ENCODE measurements at regions not wholly inside any gene's neighbourhood (a gene's known extent, or its start where the extent isn't known, plus 50 kb on each side); places are given as distances from the start of the nearest gene placed in this dataset.

GRCh38 chr11:43124272-43124935 lies 187.4 kb upstream of the API5 start:
- H3K4me1 ChIP-seq = no peaks in the 10 kb centered on the region
- intact Hi-C loops (cut with DNase I; ENCODE audit: low total_unique reads) = no loop called here
- no peak for TF ChIP-seq CTCF (IDR thresholded peaks at IDR 0.05)
- H3K4me3 ChIP-seq = no peak overlapping the region
- no peak overlapping the region for H3K27ac ChIP-seq
- H3K27me3 ChIP-seq = no peaks in the 10 kb centered on the region
- no peaks in the 10 kb centered on the region for H3K36me3 ChIP-seq
- H3K9me3 ChIP-seq = no peaks in the 10 kb centered on the region
- no peak for DNase-seq

GRCh38 chr11:43129329-43129728 lies 182.5 kb upstream of the API5 start:
- Histone ChIP-seq H3K4me1 (no peaks in the 10 kb centered on the region), H3K27ac (no peak overlapping the region), H3K4me3 (no peak overlapping the region), H3K36me3 (no peaks in the 10 kb centered on the region), H3K9me3 (no peaks in the 10 kb centered on the region), H3K27me3 (no peaks in the 10 kb centered on the region)
- intact Hi-C loops (cut with DNase I; ENCODE audit: low total_unique reads) = no loop called here
- no peak for DNase-seq
- no peak for TF ChIP-seq CTCF (IDR thresholded peaks at IDR 0.05)

- H3K27me3 ChIP-seq = no peaks in the 10 kb centered on the region
- no peak overlapping the region for H3K4me3 ChIP-seq
- no peak for TF ChIP-seq CTCF (IDR thresholded peaks at IDR 0.05)
- no peaks in the 10 kb centered on the region for H3K9me3 ChIP-seq
- no peaks in the 10 kb centered on the region for H3K4me1 ChIP-seq
- H3K36me3 ChIP-seq = no peaks in the 10 kb centered on the region
- intact Hi-C loops (cut with DNase I; ENCODE audit: low total_unique reads) = no loop called here
- DNase-seq = no peak
- no peak overlapping the region for H3K27ac ChIP-seq
Observed at GRCh38 chr11:43130616-43131015, 181.2 kb upstream of the API5 start.

- Histone ChIP-seq H3K9me3 (no peaks in the 10 kb centered on the region), H3K27me3 (no peaks in the 10 kb centered on the region), H3K4me3 (no peak overlapping the region), H3K27ac (no peak overlapping the region), H3K36me3 (no peaks in the 10 kb centered on the region), H3K4me1 (no peaks in the 10 kb centered on the region)
- intact Hi-C loops (cut with DNase I; ENCODE audit: low total_unique reads) = no loop called here
- no peak for TF ChIP-seq CTCF (IDR thresholded peaks at IDR 0.05)
- no peak for DNase-seq
Observed at GRCh38 chr11:43135966-43136534, 175.7 kb upstream of the API5 start.

- Histone ChIP-seq H3K4me1 (no peaks in the 10 kb centered on the region), H3K36me3 (no peaks in the 10 kb centered on the region), H3K4me3 (no peak overlapping the region), H3K27ac (no peak overlapping the region), H3K9me3 (peaks cover 0 to 7% (median 0%) of the 10 kb centered on the region in 3 donors), H3K27me3 (no peaks in the 10 kb centered on the region)
- TF ChIP-seq CTCF (IDR thresholded peaks at IDR 0.05) = no peak
- intact Hi-C loops (cut with DNase I; ENCODE audit: low total_unique reads) = no loop called here
- DNase-seq = no peak
Observed at GRCh38 chr11:43138621-43139140, 173.1 kb upstream of the API5 start.

Measured in tibial artery (tissue), 4 donors.